ENCODE measurements at regions not wholly inside any gene's neighbourhood (a gene's known extent, or its start where the extent isn't known, plus 50 kb on each side); places are given as distances from the start of the nearest gene placed in this dataset.

DNA sequence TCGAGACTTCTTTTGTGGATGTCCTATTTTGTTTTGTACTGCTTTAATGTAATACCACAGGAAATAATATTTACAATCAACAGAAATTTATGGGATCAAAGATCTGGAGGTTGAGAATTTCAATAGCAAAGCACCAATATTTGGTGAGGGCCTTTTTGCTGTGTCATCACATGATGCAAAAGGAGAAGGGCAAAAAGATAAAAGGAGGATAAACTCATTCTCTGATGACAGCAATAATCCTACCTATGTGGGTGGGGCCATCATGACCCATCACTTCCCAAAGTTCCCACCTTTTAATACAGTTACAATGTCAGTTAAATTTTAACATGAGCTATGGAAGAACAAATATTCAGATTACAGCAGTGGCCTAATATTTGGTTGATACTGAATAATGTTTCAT is 832.9 kb downstream of the OTOL1 start:
- Histone ChIP-seq H3K27me3 (no peaks in the 10 kb centered on the region), H3K36me3 (no peaks in the 10 kb centered on the region), H3K4me1 (no peaks in the 10 kb centered on the region), H3K27ac (no peak overlapping the region), H3K4me3 (no peak overlapping the region), H3K9me3 (no peaks in the 10 kb centered on the region)
- TF ChIP-seq, protein P1, sequence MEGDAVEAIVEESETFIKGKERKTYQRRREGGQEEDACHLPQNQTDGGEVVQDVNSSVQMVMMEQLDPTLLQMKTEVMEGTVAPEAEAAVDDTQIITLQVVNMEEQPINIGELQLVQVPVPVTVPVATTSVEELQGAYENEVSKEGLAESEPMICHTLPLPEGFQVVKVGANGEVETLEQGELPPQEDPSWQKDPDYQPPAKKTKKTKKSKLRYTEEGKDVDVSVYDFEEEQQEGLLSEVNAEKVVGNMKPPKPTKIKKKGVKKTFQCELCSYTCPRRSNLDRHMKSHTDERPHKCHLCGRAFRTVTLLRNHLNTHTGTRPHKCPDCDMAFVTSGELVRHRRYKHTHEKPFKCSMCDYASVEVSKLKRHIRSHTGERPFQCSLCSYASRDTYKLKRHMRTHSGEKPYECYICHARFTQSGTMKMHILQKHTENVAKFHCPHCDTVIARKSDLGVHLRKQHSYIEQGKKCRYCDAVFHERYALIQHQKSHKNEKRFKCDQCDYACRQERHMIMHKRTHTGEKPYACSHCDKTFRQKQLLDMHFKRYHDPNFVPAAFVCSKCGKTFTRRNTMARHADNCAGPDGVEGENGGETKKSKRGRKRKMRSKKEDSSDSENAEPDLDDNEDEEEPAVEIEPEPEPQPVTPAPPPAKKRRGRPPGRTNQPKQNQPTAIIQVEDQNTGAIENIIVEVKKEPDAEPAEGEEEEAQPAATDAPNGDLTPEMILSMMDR (IDR thresholded peaks at IDR 0.05), result no peak
- ATAC-seq, result no peak
- DNase-seq, result no peak
- WGBS (ENCODE audit: insufficient coverage, low coverage, low lambda C conversion rate, missing lambda C conversion rate), result 47% methylated on average over 1 of the region's 1 CpG
- intact Hi-C loops (cut with DNase I), result no loop called here

DNA sequence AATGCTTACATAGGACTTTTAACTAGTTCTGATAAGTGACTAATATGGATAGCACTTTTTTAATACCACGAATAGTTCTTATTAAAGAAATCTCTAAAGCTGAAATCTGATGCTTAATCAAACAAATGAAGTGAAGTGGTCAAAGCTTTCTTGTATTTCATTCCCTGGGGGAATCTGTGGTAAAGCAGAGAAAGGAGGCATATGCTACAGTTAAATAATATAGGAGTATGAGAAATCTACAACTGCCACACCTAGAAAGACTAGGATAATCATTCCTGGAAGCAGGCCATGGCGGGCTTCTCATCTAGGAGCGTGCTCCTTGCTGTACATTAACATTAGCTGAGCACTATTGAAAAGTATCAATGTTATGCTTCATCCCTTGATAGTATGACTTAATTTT is 835.7 kb downstream of the OTOL1 start:
- no peaks in the 10 kb centered on the region for H3K36me3 ChIP-seq
- no peak overlapping the region for H3K4me3 ChIP-seq
- H3K4me1 ChIP-seq, result no peaks in the 10 kb centered on the region
- DNase-seq (no peak), ATAC-seq (no peak)
- 50% methylated on average over 3 of the region's 3 CpGs for WGBS (ENCODE audit: insufficient coverage, low coverage, low lambda C conversion rate, missing lambda C conversion rate)
- no peaks in the 10 kb centered on the region for H3K27me3 ChIP-seq
- no peak overlapping the region for H3K27ac ChIP-seq
- H3K9me3 ChIP-seq, result no peaks in the 10 kb centered on the region
- TF ChIP-seq, protein P1 (IDR thresholded peaks at IDR 0.05), result no peak
- TF ChIP-seq POLR2A (IDR thresholded peaks at IDR 0.05), result no peak
- intact Hi-C loops (cut with DNase I), result no loop called here

DNA sequence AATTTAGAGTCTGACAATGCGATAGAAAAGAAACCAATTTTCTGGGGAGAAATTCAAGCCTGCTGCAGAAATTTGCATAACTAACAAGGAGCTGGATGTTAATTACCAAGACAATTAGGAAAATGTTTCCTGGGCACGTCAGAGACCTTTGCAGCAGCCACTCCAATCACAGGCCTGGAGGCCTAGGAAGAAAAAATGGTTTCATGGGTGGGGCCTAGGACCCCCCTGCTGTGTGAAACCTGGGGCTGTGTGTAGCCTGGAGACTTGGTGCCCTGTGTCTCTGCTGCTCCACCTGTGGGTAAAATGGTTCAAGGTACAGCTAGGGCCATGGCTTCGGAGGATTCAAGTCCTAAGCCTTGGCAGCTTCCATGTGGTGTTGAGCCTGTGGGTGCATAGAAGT is 837.9 kb downstream of the OTOL1 start:
- H3K4me1 ChIP-seq, result no peaks in the 10 kb centered on the region
- DNase-seq, result no peak
- no peaks in the 10 kb centered on the region for H3K36me3 ChIP-seq
- no peak overlapping the region for H3K4me3 ChIP-seq
- intact Hi-C loops (cut with DNase I), result no loop called here
- no peaks in the 10 kb centered on the region for H3K9me3 ChIP-seq
- ATAC-seq, result no peak
- H3K27me3 ChIP-seq, result no peaks in the 10 kb centered on the region
- no peak for TF ChIP-seq POLR2A (IDR thresholded peaks at IDR 0.05)
- TF ChIP-seq, protein P1 (IDR thresholded peaks at IDR 0.05), result no peak
- WGBS (ENCODE audit: insufficient coverage, low coverage, low lambda C conversion rate, missing lambda C conversion rate), result 43% methylated on average over 2 of the region's 3 CpGs
- no peak overlapping the region for H3K27ac ChIP-seq

DNA sequence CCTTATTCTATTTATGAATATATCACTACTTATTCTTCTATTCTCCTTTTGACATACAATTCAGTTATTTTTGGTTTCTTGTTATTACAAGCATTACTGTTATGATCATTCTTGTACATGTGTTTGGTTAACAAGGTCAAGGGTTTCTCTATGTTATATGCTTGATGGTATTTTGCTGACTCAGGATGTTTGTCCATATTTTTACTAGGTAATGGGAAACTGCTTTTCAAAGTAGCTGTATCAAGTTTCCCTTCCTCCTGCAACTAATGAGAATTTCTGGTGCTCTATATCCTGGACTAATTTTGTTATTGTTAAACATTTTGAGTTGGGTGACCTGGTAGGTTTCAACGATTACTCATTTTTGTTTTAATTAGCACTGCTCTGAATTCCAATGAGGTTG is 841.0 kb downstream of the OTOL1 start:
- Histone ChIP-seq H3K9me3 (no peaks in the 10 kb centered on the region), H3K27ac (no peak overlapping the region), H3K4me3 (no peak overlapping the region), H3K4me1 (no peaks in the 10 kb centered on the region), H3K27me3 (no peaks in the 10 kb centered on the region), H3K36me3 (no peaks in the 10 kb centered on the region)
- no peak for DNase-seq
- TF ChIP-seq POLR2A (IDR thresholded peaks at IDR 0.05), result no peak
- TF ChIP-seq, protein P1 (IDR thresholded peaks at IDR 0.05), result no peak
- ATAC-seq, result no peak
- intact Hi-C loops (cut with DNase I), result no loop called here
- 40% methylated on average over 1 of the region's 1 CpG for WGBS (ENCODE audit: insufficient coverage, low coverage, low lambda C conversion rate, missing lambda C conversion rate)

DNA sequence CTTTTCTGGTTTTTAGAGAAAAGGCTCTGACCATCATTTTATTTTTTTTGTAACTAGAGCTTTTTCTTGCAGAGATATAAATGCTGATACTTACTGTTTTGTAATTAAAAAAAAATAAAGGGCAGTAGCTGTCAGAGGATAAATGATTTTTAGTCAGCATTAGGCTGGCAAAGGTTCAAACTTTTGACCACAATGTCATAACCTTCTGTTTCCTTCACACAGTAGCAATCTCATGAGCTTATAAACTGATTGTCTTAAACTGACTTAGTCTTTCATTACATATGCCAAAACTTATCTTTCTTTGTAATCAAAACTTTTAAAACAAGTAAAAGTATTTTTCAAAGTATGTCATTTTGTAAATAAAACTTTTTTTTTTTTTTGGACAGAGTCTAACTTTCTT is 841.9 kb downstream of the OTOL1 start:
- intact Hi-C loops (cut with DNase I), result no loop called here
- ATAC-seq, result no peak
- H3K4me1 ChIP-seq, result no peaks in the 10 kb centered on the region

More for the DNA sequence above, 841.9 kb downstream of the OTOL1 start:
- Histone ChIP-seq H3K9me3 (no peaks in the 10 kb centered on the region), H3K36me3 (no peaks in the 10 kb centered on the region), H3K4me3 (no peak overlapping the region), H3K27ac (no peak overlapping the region), H3K27me3 (no peaks in the 10 kb centered on the region)
- DNase-seq, result no peak
- no peak for TF ChIP-seq POLR2A (IDR thresholded peaks at IDR 0.05)
- TF ChIP-seq, protein P1 (IDR thresholded peaks at IDR 0.05), result no peak
